GM12891 (cell line): ENCODE measurements at regions not wholly inside any gene's neighbourhood (a gene's known extent, or its start where the extent isn't known, plus 50 kb on each side); places are given as distances from the start of the nearest gene placed in this dataset.

ENCODE experiments used
- DNase-seq: peaks from one replicate; pipeline ENCODE4 v3.0.0; 2011; ENCODE audit warnings: low spot score; ENCODE audit not compliant: insufficient read length
- FAIRE-seq: peaks from 2 replicates; lab custom pipeline; 2011; peaks lifted over from hg19 to GRCh38; lab: Jason Lieb, UNC
- PAX5 ChIP-seq: IDR thresholded peaks from 2 replicates; pipeline ENCODE4 v1.6.1; 2011; ENCODE audit warnings: low read length, moderate library complexity, mild to moderate bottlenecking; ENCODE audit not compliant: insufficient read depth, severe bottlenecking
- POLR2A ChIP-seq: IDR thresholded peaks from 2 replicates; pipeline ENCODE4 v1.6.1; 2011; ENCODE audit warnings: low read depth, low read length, control low read depth
- POLR2AphosphoS5 ChIP-seq: IDR thresholded peaks from 2 replicates; pipeline ENCODE4 v1.6.1; 2011; ENCODE audit warnings: low read depth, low read length, control low read depth
- POU2F2 ChIP-seq: IDR thresholded peaks from 2 replicates; pipeline ENCODE4 v1.6.1; 2011; ENCODE audit warnings: low read depth, mild to moderate bottlenecking, control low read depth, low read length, moderate library complexity
- SPI1 ChIP-seq: IDR thresholded peaks from 2 replicates; pipeline ENCODE4 v1.6.1; 2011; ENCODE audit warnings: low read depth, low read length, control low read depth
- TAF1 ChIP-seq: IDR thresholded peaks from 2 replicates; pipeline ENCODE4 v1.6.1; 2011; ENCODE audit warnings: low read depth, low read length, control low read depth

DNA sequence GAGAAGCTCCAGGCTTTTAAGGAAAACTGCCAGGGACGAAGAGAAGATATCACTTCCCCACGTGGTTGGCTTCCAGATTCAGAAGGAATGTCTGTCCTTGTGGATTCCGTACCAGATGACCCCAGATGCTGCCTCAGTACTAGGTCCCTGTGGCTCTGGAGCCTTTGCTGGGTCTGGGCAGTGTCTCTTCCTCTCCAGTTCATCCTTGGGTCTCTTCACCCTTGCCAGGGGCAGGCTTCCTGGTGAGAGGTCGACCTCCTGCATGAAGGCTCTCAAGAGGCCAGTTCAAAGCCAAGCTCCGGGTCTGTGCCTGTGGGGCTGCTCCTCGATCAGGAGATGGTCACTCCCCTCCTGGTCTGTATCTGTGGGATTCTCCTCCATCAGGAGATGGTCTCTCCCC, 74.7 kb upstream of the B3GAT1 start:
- no peak for DNase-seq
- FAIRE-seq = no peak

DNA sequence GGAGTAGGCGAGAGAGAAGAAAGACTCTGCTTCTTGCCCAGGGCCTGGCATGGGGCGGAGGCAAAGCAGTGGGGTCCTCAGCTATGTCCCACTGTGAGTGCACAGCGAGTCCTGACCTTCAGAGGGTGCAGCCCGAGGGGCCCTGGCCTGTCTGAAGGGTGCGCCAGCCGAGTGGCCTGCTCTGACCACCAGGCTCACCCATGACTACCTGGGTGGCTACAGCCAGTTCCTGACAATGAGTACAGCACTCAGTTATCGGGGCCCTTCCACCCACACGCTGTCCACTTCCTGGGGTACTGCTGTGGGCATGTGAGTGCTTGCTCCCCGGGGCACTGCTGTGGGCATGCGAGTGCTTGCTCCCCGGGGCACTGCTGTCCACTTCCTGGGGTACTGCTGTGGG, 74.1 kb upstream of the B3GAT1 start:
- DNase-seq (no peak), FAIRE-seq (no peak)
- TF ChIP-seq SPI1 (no peak), POLR2A (no peak), PAX5 (no peak), POLR2AphosphoS5 (no peak), TAF1 (no peak), POU2F2 (no peak)

More for the DNA sequence above, 74.7 kb upstream of the B3GAT1 start:
- TF ChIP-seq SPI1 (no peak), PAX5 (no peak), POLR2AphosphoS5 (no peak), TAF1 (no peak), POLR2A (no peak), POU2F2 (no peak)

GRCh38 chr11:134485316-134485715, 73.3 kb upstream of the B3GAT1 start:
- TF ChIP-seq SPI1 = no peak
- no peak for TF ChIP-seq PAX5
- no peak for TF ChIP-seq POLR2AphosphoS5
- TF ChIP-seq POU2F2 = no peak
- no peak for TF ChIP-seq TAF1
- TF ChIP-seq POLR2A = no peak
- DNase-seq = no peak
- no peak for FAIRE-seq

GRCh38 chr11:134483857-134484256, 71.8 kb upstream of the B3GAT1 start:
- FAIRE-seq (no peak), DNase-seq (no peak)
- no peak for TF ChIP-seq TAF1

DNA sequence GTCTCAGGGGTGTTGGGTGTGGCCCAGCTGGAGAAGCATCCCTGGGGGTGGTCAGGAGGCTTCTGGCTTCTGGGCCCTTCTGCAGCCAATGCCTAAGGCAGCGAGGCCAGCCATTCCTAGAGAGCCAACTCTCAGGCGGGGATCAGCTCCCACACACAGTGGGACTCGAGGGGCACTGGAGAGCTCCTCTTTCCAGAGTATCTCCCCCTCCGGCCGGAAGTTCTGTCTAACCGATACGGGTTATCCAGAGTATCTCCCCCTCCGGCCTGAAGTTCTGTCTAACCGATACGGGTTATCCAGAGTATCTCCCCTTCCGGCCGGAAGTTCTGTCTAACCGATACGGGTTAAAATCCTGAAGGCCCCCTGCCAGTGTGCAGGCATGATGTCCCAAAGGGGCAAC, 71.2 kb upstream of the B3GAT1 start:
- no peak for DNase-seq
- no peak for FAIRE-seq
- TF ChIP-seq POLR2A (no peak), SPI1 (no peak), POLR2AphosphoS5 (no peak), PAX5 (no peak), TAF1 (no peak), POU2F2 (no peak)

DNA sequence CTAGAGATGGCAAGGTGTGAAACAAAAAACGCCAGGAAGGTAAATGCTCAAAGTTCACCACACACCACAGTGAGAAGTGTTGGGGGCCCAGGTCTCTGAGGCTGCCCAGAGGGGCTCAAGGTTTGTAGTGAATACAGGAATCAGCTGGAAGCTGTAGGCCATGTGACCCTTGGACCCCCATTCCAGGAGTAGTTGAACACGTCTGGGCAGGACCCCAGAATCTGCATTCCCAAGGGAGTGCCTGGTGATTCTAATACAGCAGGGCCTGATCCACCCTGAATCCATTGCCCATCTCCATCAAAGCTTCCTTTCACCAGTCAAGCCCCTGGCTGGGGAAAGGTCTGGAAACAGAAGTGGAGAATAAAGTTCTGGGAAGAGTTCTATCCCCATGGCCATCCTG, 70.8 kb upstream of the B3GAT1 start:
- no peak for TF ChIP-seq SPI1
- DNase-seq = no peak
- FAIRE-seq = no peak

GRCh38 chr11:134481933-134482527, 70.0 kb upstream of the B3GAT1 start:
- TF ChIP-seq POLR2A (no peak), POU2F2 (no peak), SPI1 (no peak), PAX5 (no peak), POLR2AphosphoS5 (no peak), TAF1 (no peak)
- FAIRE-seq = no peak
- DNase-seq = no peak

GRCh38 chr11:134481135-134481534, 69.1 kb upstream of the B3GAT1 start:
- TF ChIP-seq PAX5 (no peak), POLR2A (no peak)
- no peak for DNase-seq
- no peak for FAIRE-seq

GRCh38 chr11:134480136-134480712, 68.2 kb upstream of the B3GAT1 start:
- DNase-seq (no peak), FAIRE-seq (no peak)
- TF ChIP-seq SPI1 (no peak), POU2F2 (no peak), TAF1 (no peak), PAX5 (no peak), POLR2A (no peak), POLR2AphosphoS5 (no peak)

DNA sequence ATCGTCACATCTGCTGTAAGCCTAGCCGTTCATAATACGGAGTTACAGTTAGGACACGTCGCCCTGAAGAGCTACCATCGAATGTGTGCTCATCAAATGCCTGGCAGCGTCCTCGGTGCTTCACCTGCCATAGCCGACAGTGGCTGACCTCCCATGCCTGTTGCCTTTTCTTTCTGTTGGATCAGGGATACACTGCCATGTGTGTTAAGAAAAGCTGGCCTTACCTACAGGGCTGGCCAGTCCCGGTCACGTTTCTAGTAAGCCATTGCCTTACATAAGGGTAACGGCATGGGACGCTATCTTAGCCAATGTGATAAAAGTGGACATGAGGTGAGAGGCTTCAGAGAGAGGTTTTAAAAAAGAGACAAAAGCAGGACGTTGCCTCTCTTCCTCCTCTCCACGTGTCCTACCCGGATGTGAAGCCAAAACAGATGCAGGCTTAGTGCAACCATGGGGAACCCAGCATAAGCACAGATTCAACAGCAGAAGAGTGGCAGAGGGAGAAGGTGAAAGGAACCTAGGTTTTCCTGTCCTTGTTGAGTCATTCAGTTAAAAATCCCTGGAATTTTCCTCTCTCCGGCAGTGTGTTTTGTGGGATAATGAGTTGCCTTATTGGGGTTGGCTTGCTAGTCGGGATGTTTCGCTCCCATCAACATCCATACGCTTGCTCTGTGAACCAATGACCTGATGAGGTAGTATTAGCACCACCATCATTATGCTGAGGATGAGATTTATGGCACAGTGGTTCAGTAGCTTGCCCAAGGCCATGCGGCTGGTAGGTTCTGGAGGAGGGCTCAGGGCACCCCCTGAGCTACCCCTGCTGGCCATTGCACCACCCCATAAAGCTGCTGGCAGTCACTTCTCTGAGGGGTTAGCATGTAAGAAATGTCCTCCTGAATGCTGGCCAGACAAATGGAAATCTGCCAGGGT, 67.4 kb upstream of the B3GAT1 start:
- TF ChIP-seq POU2F2 = no peak
- no peak for TF ChIP-seq POLR2AphosphoS5
- no peak for TF ChIP-seq SPI1
- no peak for TF ChIP-seq TAF1
- TF ChIP-seq POLR2A = no peak
- no peak for TF ChIP-seq PAX5
- FAIRE-seq = no peak
- DNase-seq = no peak

DNA sequence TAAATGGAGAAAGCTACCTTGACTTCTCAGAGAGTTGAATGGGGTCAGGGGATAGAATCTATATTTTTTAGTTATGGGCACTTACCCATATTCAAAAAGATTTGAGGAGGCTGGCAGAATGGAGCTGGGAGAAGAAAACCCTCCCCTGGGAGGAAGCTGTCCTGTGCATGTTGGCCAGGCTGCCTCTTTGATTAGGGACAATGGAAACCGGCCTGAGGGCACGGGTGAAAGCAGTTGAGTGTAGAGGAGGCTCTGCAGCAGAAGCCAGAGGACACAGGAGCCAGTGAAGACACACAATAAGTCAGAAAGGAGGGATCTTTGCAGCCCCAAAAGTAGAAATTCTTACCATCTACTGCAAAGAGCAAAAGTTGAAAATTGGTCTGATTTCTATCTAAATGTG, 66.6 kb upstream of the B3GAT1 start:
- DNase-seq = no peak
- TF ChIP-seq TAF1 = no peak
- no peak for TF ChIP-seq POLR2AphosphoS5
- TF ChIP-seq PAX5 = no peak
- no peak for TF ChIP-seq POU2F2
- no peak for TF ChIP-seq POLR2A
- no peak for TF ChIP-seq SPI1
- no peak for FAIRE-seq
